GF-D8 (cell line): ENCODE measurements at regions not wholly inside any gene's neighbourhood (a gene's known extent, or its start where the extent isn't known, plus 50 kb on each side); places are given as distances from the start of the nearest gene placed in this dataset.
"Not testable (repeated sequence)": the region's sequence is repeated elsewhere in the genome, so short reads cannot be mapped to it uniquely, and the experiment has no call there.

Source experiments
- DNase-seq: peaks from one replicate; lab custom pipeline; 2025; lab: John Stamatoyannopoulos, UW

GRCh38 chr10:30732671-30733070 lies 103.1 kb upstream of the LYZL2 start:
- no peak for DNase-seq

GRCh38 chr10:30731963-30732362 lies 102.4 kb upstream of the LYZL2 start:
- no peak for DNase-seq

GRCh38 chr10:30730306-30730705 lies 100.8 kb upstream of the LYZL2 start:
- no peak for DNase-seq

- no peak for DNase-seq
These were observed 99.2 kb upstream of the LYZL2 start for GRCh38 chr10:30728766-30729165.

- DNase-seq = no peak
These were observed 98.6 kb upstream of the LYZL2 start for GRCh38 chr10:30728127-30728526.

- no peak for DNase-seq
These were observed 98.0 kb upstream of the LYZL2 start for GRCh38 chr10:30727524-30727923.

GRCh38 chr10:30726783-30727414 lies 97.3 kb upstream of the LYZL2 start:
- peak; percentile 15 for DNase-seq

- no peak for DNase-seq
These were observed 96.1 kb upstream of the LYZL2 start for GRCh38 chr10:30725661-30726060.

GRCh38 chr10:30724296-30724695 lies 94.7 kb upstream of the LYZL2 start:
- no peak for DNase-seq

GRCh38 chr10:30722956-30723620 lies 93.5 kb upstream of the LYZL2 start:
- no peak for DNase-seq

GRCh38 chr10:30719832-30720231 lies 90.3 kb upstream of the LYZL2 start:
- DNase-seq = no peak

GRCh38 chr10:30709700-30710358 lies 80.3 kb upstream of the LYZL2 start:
- DNase-seq = no peak

- DNase-seq = no peak
These were observed 79.7 kb upstream of the LYZL2 start for GRCh38 chr10:30709229-30709628.

- no peak for DNase-seq
These were observed 78.7 kb upstream of the LYZL2 start for GRCh38 chr10:30708234-30708633.

- not testable (repeated sequence) for DNase-seq
These were observed 76.6 kb upstream of the LYZL2 start for GRCh38 chr10:30706189-30706588.

GRCh38 chr10:30705625-30706149 lies 76.1 kb upstream of the LYZL2 start:
- DNase-seq = no peak

GRCh38 chr10:30705101-30705624 lies 75.6 kb upstream of the LYZL2 start:
- peak; percentile 44 for DNase-seq

GRCh38 chr10:30704601-30705100 lies 75.1 kb upstream of the LYZL2 start:
- DNase-seq = not testable (repeated sequence)

GRCh38 chr10:30704026-30704600 lies 74.6 kb upstream of the LYZL2 start:
- no peak for DNase-seq

- DNase-seq = not testable (repeated sequence)
These were observed 73.9 kb upstream of the LYZL2 start for GRCh38 chr10:30703446-30703845.

- no peak for DNase-seq
These were observed 73.3 kb upstream of the LYZL2 start for GRCh38 chr10:30702860-30703259.

- DNase-seq = peak; percentile 71
These were observed 72.1 kb upstream of the LYZL2 start for GRCh38 chr10:30701451-30702173.
